OCI-LY3 (cell line): ENCODE measurements at regions not wholly inside any gene's neighbourhood (a gene's known extent, or its start where the extent isn't known, plus 50 kb on each side); places are given as distances from the start of the nearest gene placed in this dataset.

Source experiments
- H2AFZ ChIP-seq: fragments of 200-600, 300-600 bp; shearing (Covaris generic); 2 replicates; pipeline ENCODE4 v1.6.0; 2014; ENCODE audit warnings: antibody characterized with exemption, low read depth, low read length
- H3K27ac ChIP-seq: fragments of 200-600, 300-600 bp; sonication (generic); 2 replicates; pipeline ENCODE4 v1.5.1; 2014; ENCODE audit warnings: mild to moderate bottlenecking, low read length, moderate library complexity, mixed read lengths
- H3K27me3 ChIP-seq: fragments of 200-600, 300-600 bp; sonication (generic); 2 replicates; pipeline ENCODE4 v1.6.1; 2014; ENCODE audit warnings: low read depth, low read length, mixed read lengths
- H3K36me3 ChIP-seq: fragments of 200-600, 300-600 bp; sonication (generic); replicated peaks from 2 replicates; pipeline ENCODE3; 2014; ENCODE audit warnings: low read depth, low read length, mixed read lengths
- H3K4me1 ChIP-seq: fragments of 300-600, 200-600 bp; sonication (generic); 2 replicates; pipeline ENCODE4 v1.6.1; 2014; ENCODE audit warnings: low read length, mixed read lengths
- H3K4me2 ChIP-seq: fragments of 200-600, 300-600 bp; sonication (generic); 2 replicates; pipeline ENCODE4 v1.6.1; 2014; ENCODE audit warnings: low read length, mixed read lengths
- H3K4me3 ChIP-seq: fragments of 300-600, 200-600 bp; sonication (generic); 2 replicates; pipeline ENCODE4 v1.5.1; 2014; ENCODE audit warnings: antibody characterized with exemption, mild to moderate bottlenecking, low read length, moderate library complexity
- H3K79me2 ChIP-seq: fragments of 300-600, 200-600 bp; shearing (Covaris generic); 2 replicates; pipeline ENCODE4 v1.6.1; 2014; ENCODE audit warnings: mild to moderate bottlenecking, low read length, mixed read lengths
- H3K9ac ChIP-seq: fragments of 300-600, 200-600 bp; shearing (Covaris generic); 2 replicates; pipeline ENCODE4 v1.6.0; 2014; ENCODE audit warnings: mild to moderate bottlenecking, low read length, moderate library complexity
- H3K9me3 ChIP-seq: fragments of 200-600, 300-600 bp; shearing (Covaris generic); 2 replicates; pipeline ENCODE4 v1.6.1; 2014; ENCODE audit warnings: low read length, mixed read lengths; ENCODE audit not compliant: insufficient read depth
- H4K20me1 ChIP-seq: fragments of 200-600, 300-600 bp; sonication (generic); 2 replicates; pipeline ENCODE4 v1.6.1; 2016; ENCODE audit warnings: low read length, mixed read lengths; ENCODE audit not compliant: insufficient read depth
- CTCF ChIP-seq: fragments of 200-600, 300-600 bp; sonication (generic); IDR thresholded peaks from 2 replicates; pipeline ENCODE4 v1.5.1; 2014; ENCODE audit warnings: antibody characterized with exemption, low read length, low read depth
- EZH2phosphoT487 ChIP-seq: fragments of 200-600 bp; shearing (Covaris generic); IDR thresholded peaks from 2 replicates; pipeline ENCODE4 v1.6.1; 2018; ENCODE audit warnings: antibody characterized with exemption, mixed run types, low read depth

- no peaks in the 10 kb centered on the region for H3K79me2 ChIP-seq
- no peaks in the 10 kb centered on the region for H3K4me1 ChIP-seq
- no peak overlapping the region for H3K27ac ChIP-seq
- no peak for TF ChIP-seq CTCF
- no peak for TF ChIP-seq EZH2phosphoT487
- H3K36me3 ChIP-seq = no peaks in the 10 kb centered on the region
- no peak overlapping the region for H3K4me3 ChIP-seq
- no peaks in the 10 kb centered on the region; the same call in 1 of the 2 replicates for H3K27me3 ChIP-seq
- no peaks in the 10 kb centered on the region for H4K20me1 ChIP-seq
- H2AFZ ChIP-seq = no peak overlapping the region
- H3K9ac ChIP-seq = no peak overlapping the region
- no peaks in the 10 kb centered on the region for H3K9me3 ChIP-seq
- no peak overlapping the region for H3K4me2 ChIP-seq
Measured at GRCh38 chr2:120604767-120605166, 130.9 kb upstream of the GLI2 start.

DNA sequence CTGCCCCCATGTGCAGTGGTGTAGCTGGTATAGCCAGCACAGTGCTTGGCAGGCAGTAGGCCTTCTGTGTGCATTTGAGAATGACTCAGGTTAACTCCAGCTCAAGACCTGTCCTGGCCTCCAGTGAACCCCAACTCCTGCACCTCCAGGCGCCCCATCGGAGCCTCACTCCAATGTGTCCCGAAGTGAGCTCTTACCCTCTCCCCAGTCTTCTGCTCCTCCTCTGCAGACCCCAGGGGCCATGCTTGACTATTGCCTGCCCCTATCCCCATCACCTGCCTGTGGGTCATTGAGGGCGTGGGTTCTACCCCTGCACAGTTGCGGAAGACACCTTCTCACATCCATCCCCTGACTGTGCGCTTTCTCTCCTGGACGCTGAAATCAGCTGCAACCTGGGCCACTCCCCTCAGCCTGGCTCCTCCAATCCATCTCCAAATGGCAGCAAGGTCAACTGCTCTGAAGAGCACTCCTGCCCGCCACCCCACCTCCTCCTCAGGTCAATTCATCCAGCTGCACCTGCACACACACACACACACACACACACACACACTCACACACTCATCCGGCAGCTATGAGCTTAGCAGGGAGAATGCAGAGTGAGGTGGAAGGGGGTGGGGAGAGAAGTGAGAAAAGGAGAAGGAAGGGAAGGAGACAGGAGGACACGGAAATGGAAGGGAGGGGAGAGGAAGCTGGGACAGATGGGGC is 130.3 kb upstream of the GLI2 start:
- Histone ChIP-seq H4K20me1 (no peaks in the 10 kb centered on the region), H3K4me3 (no peak overlapping the region), H3K9me3 (no peaks in the 10 kb centered on the region), H3K4me1 (no peaks in the 10 kb centered on the region), H3K27ac (no peak overlapping the region), H3K79me2 (no peaks in the 10 kb centered on the region), H3K9ac (no peak overlapping the region), H3K27me3 (no peaks in the 10 kb centered on the region; the same call in 1 of the 2 replicates), H2AFZ (no peak overlapping the region), H3K4me2 (no peak overlapping the region), H3K36me3 (no peaks in the 10 kb centered on the region)
- TF ChIP-seq EZH2phosphoT487 (no peak), CTCF (no peak)

- H3K9me3 ChIP-seq = no peaks in the 10 kb centered on the region
- TF ChIP-seq CTCF (no peak), EZH2phosphoT487 (no peak)
- no peak overlapping the region for H2AFZ ChIP-seq
- no peak overlapping the region for H3K27ac ChIP-seq
- H3K9ac ChIP-seq = no peak overlapping the region
- no peaks in the 10 kb centered on the region for H3K36me3 ChIP-seq
- H3K27me3 ChIP-seq = peaks cover 8% of the 10 kb centered on the region
- no peak overlapping the region for H3K4me2 ChIP-seq
- H3K4me3 ChIP-seq = no peak overlapping the region
- no peaks in the 10 kb centered on the region for H3K4me1 ChIP-seq
- no peaks in the 10 kb centered on the region for H4K20me1 ChIP-seq
- no peaks in the 10 kb centered on the region for H3K79me2 ChIP-seq
Measured at GRCh38 chr2:120606280-120606679, 129.4 kb upstream of the GLI2 start.

DNA sequence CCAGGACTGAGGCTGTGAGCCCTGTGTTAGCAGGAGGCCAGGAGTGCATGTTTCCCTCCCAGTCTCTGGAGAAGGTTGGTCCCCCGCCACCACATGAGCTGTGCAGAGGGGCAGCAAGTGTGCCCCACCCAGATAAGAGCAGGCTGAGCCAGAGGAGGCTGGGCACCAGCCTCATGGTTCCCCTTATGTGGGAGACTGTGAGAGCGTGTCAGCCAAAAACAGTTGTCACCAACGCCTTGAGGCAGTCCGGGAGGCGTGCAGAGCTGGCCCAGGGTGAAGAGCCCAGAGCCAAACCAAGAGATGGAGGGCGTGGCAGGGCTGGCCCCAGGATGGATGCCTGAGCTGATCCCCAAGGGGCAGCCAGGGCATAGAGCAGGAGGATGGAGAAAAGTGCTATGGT is 128.7 kb upstream of the GLI2 start:
- Histone ChIP-seq H3K9ac (no peak overlapping the region), H3K9me3 (no peaks in the 10 kb centered on the region)

More for the DNA sequence above, 128.7 kb upstream of the GLI2 start:
- no peak overlapping the region for H2AFZ ChIP-seq
- no peaks in the 10 kb centered on the region for H3K79me2 ChIP-seq
- TF ChIP-seq EZH2phosphoT487 (no peak), CTCF (no peak)
- no peak overlapping the region for H3K27ac ChIP-seq
- no peaks in the 10 kb centered on the region for H3K4me1 ChIP-seq
- peaks cover 13% of the 10 kb centered on the region for H3K27me3 ChIP-seq
- H4K20me1 ChIP-seq = no peaks in the 10 kb centered on the region
- no peaks in the 10 kb centered on the region for H3K36me3 ChIP-seq
- H3K4me3 ChIP-seq = no peak overlapping the region
- no peak overlapping the region for H3K4me2 ChIP-seq
